ENCODE measurements at regions not wholly inside any gene's neighbourhood (a gene's known extent, or its start where the extent isn't known, plus 50 kb on each side); places are given as distances from the start of the nearest gene placed in this dataset.
A peak's percentile ranks its signal among the peaks of the same experiment; 100 is the strongest.

DNA sequence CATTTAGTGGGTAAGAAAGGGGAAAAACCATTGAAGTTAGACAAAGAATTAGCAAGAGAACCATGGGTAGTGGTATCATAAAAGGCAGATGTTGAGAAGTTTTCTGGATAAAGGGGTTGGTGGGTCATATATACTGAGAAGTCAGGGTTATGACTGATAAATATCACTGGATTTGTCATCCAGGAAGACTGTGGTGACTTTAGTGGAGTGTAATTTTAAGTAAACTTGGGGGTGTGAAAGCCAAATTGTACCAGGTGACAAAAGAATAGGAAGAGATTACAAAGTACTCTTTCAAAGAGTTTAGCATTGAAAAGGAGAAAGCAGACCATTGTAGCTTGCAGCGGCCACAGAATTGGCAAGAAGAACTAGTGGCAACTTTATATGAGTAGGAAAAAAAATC is 315.2 kb upstream of the DMAC1 start:
- H3K36me3 Mint-ChIP-seq (ENCODE audit: low read depth) = no peaks in the 10 kb centered on the region
- H3K4me3 Mint-ChIP-seq = no peak overlapping the region
- no peaks in the 10 kb centered on the region for H3K4me1 Mint-ChIP-seq
- no peak for TF ChIP-seq CTCF (IDR thresholded peaks at IDR 0.05; ENCODE audit: unreplicated experiment in 3 of 3)
- H3K27ac Mint-ChIP-seq = no peak overlapping the region
- H3K27me3 Mint-ChIP-seq (ENCODE audit: low read depth) = no peaks in the 10 kb centered on the region
- no peaks in the 10 kb centered on the region for H3K9me3 Mint-ChIP-seq

DNA sequence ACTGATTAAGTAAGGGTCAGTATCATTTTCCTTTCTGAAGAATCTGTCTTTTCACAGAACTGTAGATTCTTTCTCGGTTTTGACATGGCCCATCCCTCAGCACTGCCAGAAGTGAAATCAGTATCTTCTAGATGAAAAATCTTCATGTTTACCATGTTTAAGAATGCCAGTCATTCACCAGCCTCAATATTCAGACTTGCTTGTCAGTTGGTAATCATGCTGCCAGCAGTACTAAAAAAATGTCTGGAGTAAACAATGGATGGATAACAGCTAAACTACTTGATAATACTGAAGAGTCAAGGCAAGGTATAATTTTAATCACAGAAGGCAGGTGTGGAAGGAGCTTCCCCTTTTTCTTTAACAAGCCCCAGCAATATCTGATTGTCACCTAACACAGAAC is 306.8 kb upstream of the DMAC1 start:
- Mint-ChIP-seq H3K36me3 (ENCODE audit: low read depth) (no peaks in the 10 kb centered on the region), H3K9me3 (peaks cover 17% of the 10 kb centered on the region), H3K4me3 (no peak overlapping the region), H3K27ac (no peak overlapping the region), H3K4me1 (peaks cover 9% of the 10 kb centered on the region), H3K27me3 (ENCODE audit: low read depth) (no peaks in the 10 kb centered on the region)
- no peak for TF ChIP-seq CTCF (IDR thresholded peaks at IDR 0.05; ENCODE audit: unreplicated experiment in 3 of 3)

DNA sequence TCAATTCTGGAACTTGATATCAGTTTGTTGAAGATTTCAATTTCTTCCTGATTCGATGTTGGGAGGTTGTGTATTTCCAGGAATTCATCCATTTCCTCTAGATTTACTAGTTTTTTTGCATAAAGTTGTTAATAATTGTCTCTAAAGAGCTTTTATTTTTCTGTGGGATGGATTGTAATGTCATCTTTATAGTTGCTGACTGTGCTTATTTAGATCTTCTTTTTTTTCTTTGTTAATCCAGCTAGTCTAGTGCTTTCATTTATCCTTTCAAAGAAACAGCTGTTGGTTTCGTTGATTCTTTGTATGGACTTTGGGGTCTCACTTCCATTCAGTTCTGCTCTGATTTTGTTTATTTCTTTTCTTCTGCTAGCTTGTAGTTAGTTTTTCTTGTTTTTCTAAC is 302.0 kb upstream of the DMAC1 start:
- Mint-ChIP-seq H3K27ac (peak overlapping the region; percentile 13 to 70 (median 36)), H3K4me3 (no peak overlapping the region), H3K9me3 (peaks cover 35% of the 10 kb centered on the region), H3K36me3 (ENCODE audit: low read depth) (peaks cover 3% of the 10 kb centered on the region), H3K27me3 (ENCODE audit: low read depth) (no peaks in the 10 kb centered on the region), H3K4me1 (peaks cover 9% of the 10 kb centered on the region)
- TF ChIP-seq CTCF (IDR thresholded peaks at IDR 0.05; ENCODE audit: unreplicated experiment in 3 of 3) = no peak

GRCh38 chr9:8096091-8096490 is 296.5 kb upstream of the DMAC1 start:
- no peak overlapping the region for H3K4me3 Mint-ChIP-seq
- peaks cover 3% of the 10 kb centered on the region for H3K36me3 Mint-ChIP-seq (ENCODE audit: low read depth)
- TF ChIP-seq CTCF (IDR thresholded peaks at IDR 0.05; ENCODE audit: unreplicated experiment in 3 of 3) = no peak
- no peaks in the 10 kb centered on the region for H3K4me1 Mint-ChIP-seq
- no peak overlapping the region for H3K27ac Mint-ChIP-seq
- no peaks in the 10 kb centered on the region for H3K27me3 Mint-ChIP-seq (ENCODE audit: low read depth)
- H3K9me3 Mint-ChIP-seq = peaks cover 15% of the 10 kb centered on the region

- Mint-ChIP-seq H3K27me3 (ENCODE audit: low read depth) (no peaks in the 10 kb centered on the region), H3K9me3 (peaks cover 11% of the 10 kb centered on the region), H3K4me3 (no peak overlapping the region), H3K36me3 (ENCODE audit: low read depth) (peaks cover 3% of the 10 kb centered on the region), H3K27ac (no peak overlapping the region), H3K4me1 (no peaks in the 10 kb centered on the region)
- TF ChIP-seq CTCF (IDR thresholded peaks at IDR 0.05; ENCODE audit: unreplicated experiment in 3 of 3) = no peak
These were observed 296.1 kb upstream of the DMAC1 start for GRCh38 chr9:8095672-8096086.

DNA sequence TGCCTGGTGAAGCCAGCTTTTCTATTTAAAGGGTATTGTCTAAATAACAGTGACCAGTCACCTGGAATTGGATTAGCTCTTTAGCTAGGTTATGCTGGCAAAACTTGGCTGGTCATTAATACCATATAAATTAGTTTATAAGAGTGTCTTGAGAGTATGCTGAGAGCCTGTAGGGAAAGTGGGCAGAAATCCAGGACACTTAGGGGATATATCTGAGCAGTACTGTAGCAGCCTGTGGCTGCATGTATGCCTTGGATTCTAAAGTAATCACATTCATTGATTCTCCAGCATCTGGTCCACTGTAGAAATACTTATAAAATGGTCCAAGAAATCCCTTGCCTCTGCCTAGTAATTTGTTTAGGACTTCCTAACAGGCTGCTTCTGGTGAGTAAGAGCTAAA is 288.9 kb upstream of the DMAC1 start:
- Mint-ChIP-seq H3K36me3 (ENCODE audit: low read depth) (no peaks in the 10 kb centered on the region), H3K27ac (no peak overlapping the region), H3K9me3 (peaks cover 3% of the 10 kb centered on the region), H3K4me3 (no peak overlapping the region), H3K27me3 (ENCODE audit: low read depth) (no peaks in the 10 kb centered on the region), H3K4me1 (no peaks in the 10 kb centered on the region)
- TF ChIP-seq CTCF (IDR thresholded peaks at IDR 0.05; ENCODE audit: unreplicated experiment in 3 of 3) = no peak
